H1 (cell line): ENCODE measurements at regions not wholly inside any gene's neighbourhood (a gene's known extent, or its start where the extent isn't known, plus 50 kb on each side); places are given as distances from the start of the nearest gene placed in this dataset.

ENCODE experiments used
- CTCF ChIA-PET: fragments of 300-600 bp; sonication (Branson Sonifier 250); formaldehyde crosslinking; loops from one replicate; lab custom pipeline; 2021; ENCODE audit not compliant: partially characterized antibody; lab: Charles Lee
- POLR2A ChIA-PET: fragments of 300-600 bp; sonication (Branson Sonifier 250); formaldehyde crosslinking; loops from one replicate; lab custom pipeline; 2021; ENCODE audit warnings: inconsistent platforms; ENCODE audit not compliant: partially characterized antibody; lab: Charles Lee
- DNase-seq, 2 experiments: peaks; one replicate each; pipeline versions ENCODE4 v3.0.0 to v3.0.0-alpha.2; 2010 to 2022; ENCODE audit warnings: low spot score in 2 of 2, low read depth in 1 of 2, mixed read lengths in 1 of 2
- FAIRE-seq: peaks from 2 replicates; lab custom pipeline; 2011; peaks lifted over from hg19 to GRCh38; lab: Jason Lieb, UNC
- H2AFZ ChIP-seq: 2 replicates; pipeline ENCODE4 v1.8.1; 2012; ENCODE audit warnings: low read length, inconsistent platforms
- H2AK5ac ChIP-seq: 2 replicates; pipeline ENCODE4 v1.6.1; 2013; ENCODE audit warnings: low read depth, low read length
- H2BK120ac ChIP-seq: replicated peaks from 2 replicates; pipeline ENCODE3; 2013; ENCODE audit warnings: low read depth, low read length, inconsistent platforms
- H2BK12ac ChIP-seq: 2 replicates; pipeline ENCODE4 v1.6.1; 2013; ENCODE audit warnings: low read depth, low read length
- H2BK15ac ChIP-seq: 2 replicates; pipeline ENCODE4 v1.6.1; 2013; ENCODE audit warnings: low read length
- H2BK20ac ChIP-seq: 2 replicates; pipeline ENCODE4 v1.6.1; 2013; ENCODE audit warnings: low read length
- H2BK5ac ChIP-seq: 2 replicates; pipeline ENCODE4 v1.6.1; 2013; ENCODE audit warnings: low read depth, low read length
- H3K14ac ChIP-seq: 2 replicates; pipeline ENCODE4 v1.6.1; 2013; ENCODE audit warnings: inconsistent platforms; ENCODE audit not compliant: insufficient read length
- H3K18ac ChIP-seq: 2 replicates; pipeline ENCODE4 v1.6.1; 2013; ENCODE audit warnings: low read length; ENCODE audit errors: extremely low read depth
- H3K23ac ChIP-seq: 2 replicates; pipeline ENCODE4 v1.6.1; 2013; ENCODE audit warnings: inconsistent platforms; ENCODE audit not compliant: insufficient read length
- H3K23me2 ChIP-seq: 2 replicates; pipeline ENCODE4 v1.6.1; 2013; ENCODE audit warnings: low read depth, low read length
- H3K27ac ChIP-seq: 2 replicates; pipeline ENCODE4 v1.6.1; 2011; ENCODE audit warnings: low read depth, low read length, inconsistent platforms
- H3K27me3 ChIP-seq, 4 experiments: replicated peaks in 1 of 4; 1 replicate in 1 of 4; 2 replicates in 3 of 4; pipeline versions ENCODE4 v1.6.1 to v1.8.1; 2011 to 2013; ENCODE audit warnings: low read length in 3 of 4, mild to moderate bottlenecking in 3 of 4, inconsistent platforms in 2 of 4, mixed read lengths in 2 of 4, moderate library complexity in 1 of 4; ENCODE audit not compliant: control insufficient read depth in 3 of 4, insufficient read depth in 3 of 4; ENCODE audit errors: extremely low read depth in 1 of 4
- H3K36me3 ChIP-seq, 4 experiments: 2 replicates each; pipeline versions ENCODE4 v1.6.1 to v1.8.1; 2011 to 2013; ENCODE audit warnings: mild to moderate bottlenecking in 4 of 4, low read length in 3 of 4, moderate library complexity in 2 of 4, control low read depth in 1 of 4, inconsistent platforms in 1 of 4; ENCODE audit not compliant: insufficient read depth in 4 of 4, control insufficient read depth in 2 of 4
- H3K4ac ChIP-seq: replicated peaks from 2 replicates; pipeline ENCODE3; 2013; ENCODE audit warnings: low read length, low read depth, mixed read lengths, inconsistent platforms; ENCODE audit not compliant: insufficient read length
- H3K4me1 ChIP-seq, 4 experiments: replicated peaks in 1 of 4; 1 replicate in 1 of 4; 2 replicates in 3 of 4; pipeline versions ENCODE4 v1.6.1 to v1.8.1; 2011 to 2013; ENCODE audit warnings: low read length in 3 of 4, inconsistent platforms in 2 of 4, mixed read lengths in 1 of 4; ENCODE audit not compliant: insufficient read depth in 4 of 4, control insufficient read depth in 3 of 4
- H3K4me2 ChIP-seq, 2 experiments: 2 replicates each; pipeline versions ENCODE4 v1.6.1 to v1.8.1; 2011 to 2013; ENCODE audit warnings: low read depth in 2 of 2, low read length in 2 of 2, control low read depth in 1 of 2, inconsistent platforms in 1 of 2, mild to moderate bottlenecking in 1 of 2; ENCODE audit not compliant: insufficient read depth in 1 of 2
- H3K4me3 ChIP-seq, 4 experiments: fragments of 200-600, 300-600 bp in 1 of 4; sonication (generic), shearing (Covaris generic), sonication (Bioruptor Twin) in 1 of 4; 2 replicates each; pipeline versions ENCODE4 v1.5.1 to v1.8.1; 2011 to 2016; ENCODE audit warnings: low read length in 4 of 4, low read depth in 3 of 4, control low read depth in 2 of 4, inconsistent platforms in 2 of 4, mild to moderate bottlenecking in 2 of 4, mixed read lengths in 1 of 4, moderate library complexity in 1 of 4; ENCODE audit not compliant: insufficient read depth in 2 of 4; ENCODE audit errors: extremely low read depth in 1 of 4
- H3K56ac ChIP-seq: replicated peaks from 2 replicates; pipeline ENCODE3; 2013; ENCODE audit warnings: low read depth, mild to moderate bottlenecking, mixed read lengths, low read length, inconsistent platforms; ENCODE audit not compliant: insufficient read length
- H3K79me1 ChIP-seq: 2 replicates; pipeline ENCODE4 v1.6.1; 2013; ENCODE audit warnings: low read depth, low read length, control low read depth
- H3K79me2 ChIP-seq, 2 experiments: 2 replicates each; pipeline versions ENCODE4 v1.6.1 to v1.8.1; 2012 to 2013; ENCODE audit warnings: low read length in 2 of 2, mild to moderate bottlenecking in 2 of 2, inconsistent platforms in 1 of 2; ENCODE audit not compliant: insufficient read depth in 2 of 2, control insufficient read depth in 1 of 2
- H3K9ac ChIP-seq, 4 experiments: replicated peaks in 1 of 4; 1 replicate in 1 of 4; 2 replicates in 3 of 4; pipeline versions ENCODE4 v1.6.1 to v1.8.1; 2011 to 2013; ENCODE audit warnings: low read depth in 3 of 4, low read length in 3 of 4, control low read depth in 2 of 4, mild to moderate bottlenecking in 2 of 4, moderate library complexity in 2 of 4, inconsistent platforms in 1 of 4; ENCODE audit errors: extremely low read depth in 1 of 4
- H3K9me3 ChIP-seq, 2 experiments: 2 replicates each; pipeline versions ENCODE4 v1.6.1 to v1.8.1; 2012 to 2013; ENCODE audit warnings: mild to moderate bottlenecking in 2 of 2, moderate library complexity in 2 of 2, control low read depth in 1 of 2, inconsistent platforms in 1 of 2, low read depth in 1 of 2, low read length in 1 of 2, mixed read lengths in 1 of 2; ENCODE audit not compliant: insufficient read depth in 2 of 2
- H4K20me1 ChIP-seq, 2 experiments: replicated peaks in 1 of 2; 2 replicates each; pipeline versions ENCODE3 to v1.8.1; 2011 to 2013; ENCODE audit warnings: inconsistent platforms in 2 of 2, low read length in 2 of 2, mild to moderate bottlenecking in 1 of 2; ENCODE audit not compliant: insufficient read depth in 2 of 2, control insufficient read depth in 1 of 2
- H4K5ac ChIP-seq: 2 replicates; pipeline ENCODE4 v1.6.1; 2013; ENCODE audit warnings: low read length, low read depth, mixed read lengths, inconsistent platforms; ENCODE audit not compliant: insufficient read length
- H4K8ac ChIP-seq: 2 replicates; pipeline ENCODE4 v1.8.0; 2013; ENCODE audit warnings: mild to moderate bottlenecking, moderate library complexity, low read length, inconsistent platforms; ENCODE audit not compliant: insufficient read depth; ENCODE audit errors: extremely low read depth
- H4K91ac ChIP-seq: replicated peaks from 2 replicates; pipeline ENCODE3; 2013; ENCODE audit warnings: low read length, mixed read lengths, inconsistent platforms; ENCODE audit not compliant: insufficient read length
- JUN ChIP-seq: IDR thresholded peaks from 2 replicates; pipeline ENCODE4 v1.6.1; 2011; ENCODE audit warnings: low read depth, mild to moderate bottlenecking, improper control_type of control experiment, low read length
- NANOG ChIP-seq: IDR thresholded peaks from 2 replicates; pipeline ENCODE4 v1.6.1; 2011; ENCODE audit warnings: low read length, low read depth, mild to moderate bottlenecking, inconsistent platforms; ENCODE audit not compliant: insufficient read depth, poor library complexity, severe bottlenecking
- POU5F1 ChIP-seq: IDR thresholded peaks from 2 replicates; pipeline ENCODE4 v1.6.1; 2011; ENCODE audit warnings: low read depth, mild to moderate bottlenecking, low read length, moderate library complexity
- SIN3A ChIP-seq, 2 experiments: IDR thresholded peaks in 1 of 2; conservative IDR thresholded peaks in 1 of 2; 2 replicates each; pipeline ENCODE4 v1.6.1; 2011 to 2012; ENCODE audit warnings: low read length in 2 of 2, improper control_type of control experiment in 1 of 2, low read depth in 1 of 2, mild to moderate bottlenecking in 1 of 2

- H3K36me3 ChIP-seq, result no peaks in the 10 kb centered on the region
- H3K9me3 ChIP-seq, result peaks cover 11 to 12% of the 10 kb centered on the region in 2 experiments
- H3K4ac ChIP-seq, result no peak overlapping the region
- no peak overlapping the region for H4K5ac ChIP-seq
- H3K27me3 ChIP-seq, result no peaks in the 10 kb centered on the region
- no peaks in the 10 kb centered on the region for H3K4me1 ChIP-seq
- no peaks in the 10 kb centered on the region for H3K23me2 ChIP-seq
- H4K8ac ChIP-seq, result no peak overlapping the region
- no peak overlapping the region for H2BK12ac ChIP-seq
- H2BK20ac ChIP-seq, result no peak overlapping the region
- no peak overlapping the region for H2BK5ac ChIP-seq
- no peak overlapping the region for H3K9ac ChIP-seq
- TF ChIP-seq JUN (no peak), POU5F1 (no peak), SIN3A (conservative IDR thresholded peaks at IDR 0.05 in 1 of 2, IDR thresholded peaks at IDR 0.05 in 1 of 2; ENCODE audit: low read depth in 1 of 2, low read length in 2 of 2) (no peak), NANOG (no peak)
- no peak overlapping the region for H3K14ac ChIP-seq
- no peaks in the 10 kb centered on the region for H3K79me1 ChIP-seq
- no peak overlapping the region for H3K27ac ChIP-seq
- H3K23ac ChIP-seq, result no peak overlapping the region
- H4K20me1 ChIP-seq, result no peaks in the 10 kb centered on the region
- no peak overlapping the region for H3K4me3 ChIP-seq
- H4K91ac ChIP-seq, result no peak overlapping the region
- no peak for DNase-seq
- CTCF ChIA-PET, result interaction anchor here (1.2 kb wide), 1 partner anchor 112 kb away, joined by 4 read pairs; no protein-coding TSS in a partner anchor
- H3K56ac ChIP-seq, result no peak overlapping the region
- FAIRE-seq, result no peak
- H2AK5ac ChIP-seq, result no peak overlapping the region
- no peak overlapping the region for H3K18ac ChIP-seq
- no peak overlapping the region for H2BK120ac ChIP-seq
- POLR2A ChIA-PET, result no interaction called here
- no peak overlapping the region for H3K4me2 ChIP-seq
- H2AFZ ChIP-seq, result no peak overlapping the region
- H3K79me2 ChIP-seq, result no peaks in the 10 kb centered on the region
- H2BK15ac ChIP-seq, result no peak overlapping the region
Measured at GRCh38 chr1:58316141-58316540, 230.4 kb downstream of the OMA1 start.
